ENCODE measurements at regions not wholly inside any gene's neighbourhood (a gene's known extent, or its start where the extent isn't known, plus 50 kb on each side); places are given as distances from the start of the nearest gene placed in this dataset.

DNA sequence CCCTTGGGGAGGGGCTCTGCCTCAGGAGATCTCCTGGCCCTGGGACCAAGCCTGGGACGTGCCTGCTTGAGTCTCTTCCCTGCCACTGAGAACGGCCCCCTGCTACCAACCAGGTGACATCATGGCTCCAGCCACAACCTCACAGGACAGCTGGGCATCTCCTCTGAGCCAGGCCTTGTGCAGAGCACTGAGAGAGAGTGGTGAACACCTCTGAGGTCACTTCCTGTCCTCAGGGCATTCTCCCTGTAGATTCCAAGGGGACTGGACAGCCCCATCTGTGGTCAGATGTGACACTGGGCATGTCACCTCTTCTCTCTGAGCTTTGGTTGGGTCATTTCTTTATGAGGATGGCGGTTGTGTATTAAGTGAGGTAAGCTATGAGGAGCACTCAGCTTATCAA, 172.0 kb downstream of the MELK start:
- Histone ChIP-seq H3K27ac (no peak overlapping the region), H3K4me3 (no peak overlapping the region), H3K36me3 (no peaks in the 10 kb centered on the region), H3K4me1 (peaks cover 0 to 2% (median 0%) of the 10 kb centered on the region in 4 donors), H3K27me3 (peaks cover 3 to 72% (median 4%) of the 10 kb centered on the region in 3 donors), H3K9me3 (no peaks in the 10 kb centered on the region)
- WGBS, 2 donors = 50 to 57% methylated on average over 3 of the region's 3 CpGs
- DNase-seq = no peak
- intact Hi-C loops (cut with DNase I) = no loop called here
- TF ChIP-seq POLR2AphosphoS5 (IDR thresholded peaks at IDR 0.05) = no peak
- no peak for TF ChIP-seq EP300 (IDR thresholded peaks at IDR 0.05)
- TF ChIP-seq POLR2A (IDR thresholded peaks at IDR 0.05) = no peak
- TF ChIP-seq, protein P1, sequence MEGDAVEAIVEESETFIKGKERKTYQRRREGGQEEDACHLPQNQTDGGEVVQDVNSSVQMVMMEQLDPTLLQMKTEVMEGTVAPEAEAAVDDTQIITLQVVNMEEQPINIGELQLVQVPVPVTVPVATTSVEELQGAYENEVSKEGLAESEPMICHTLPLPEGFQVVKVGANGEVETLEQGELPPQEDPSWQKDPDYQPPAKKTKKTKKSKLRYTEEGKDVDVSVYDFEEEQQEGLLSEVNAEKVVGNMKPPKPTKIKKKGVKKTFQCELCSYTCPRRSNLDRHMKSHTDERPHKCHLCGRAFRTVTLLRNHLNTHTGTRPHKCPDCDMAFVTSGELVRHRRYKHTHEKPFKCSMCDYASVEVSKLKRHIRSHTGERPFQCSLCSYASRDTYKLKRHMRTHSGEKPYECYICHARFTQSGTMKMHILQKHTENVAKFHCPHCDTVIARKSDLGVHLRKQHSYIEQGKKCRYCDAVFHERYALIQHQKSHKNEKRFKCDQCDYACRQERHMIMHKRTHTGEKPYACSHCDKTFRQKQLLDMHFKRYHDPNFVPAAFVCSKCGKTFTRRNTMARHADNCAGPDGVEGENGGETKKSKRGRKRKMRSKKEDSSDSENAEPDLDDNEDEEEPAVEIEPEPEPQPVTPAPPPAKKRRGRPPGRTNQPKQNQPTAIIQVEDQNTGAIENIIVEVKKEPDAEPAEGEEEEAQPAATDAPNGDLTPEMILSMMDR (IDR thresholded peaks at IDR 0.05) = no peak

DNA sequence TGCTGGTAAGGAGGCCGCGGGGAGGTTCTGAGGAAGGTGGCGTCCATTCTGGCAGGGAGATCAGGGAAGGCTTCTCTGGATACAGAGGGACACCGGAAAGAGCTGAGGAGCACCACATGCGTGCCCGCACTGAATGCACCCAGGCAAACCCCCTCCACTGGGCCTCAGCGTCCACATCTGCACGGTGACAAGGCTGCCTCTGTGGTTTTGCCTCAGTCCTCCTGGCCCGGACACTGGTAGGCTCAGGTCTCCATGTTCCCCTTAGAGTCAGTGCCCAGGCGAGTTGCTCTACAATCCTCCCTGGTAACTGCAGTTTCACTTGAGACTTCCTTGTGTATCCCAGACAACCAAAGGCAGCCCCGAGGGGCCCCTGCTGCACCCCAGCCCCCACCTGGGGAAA, 173.3 kb downstream of the MELK start:
- H3K27me3 ChIP-seq = peaks cover 0 to 59% (median 0%) of the 10 kb centered on the region in 3 donors
- no peaks in the 10 kb centered on the region for H3K9me3 ChIP-seq
- DNase-seq = no peak
- H3K36me3 ChIP-seq = no peaks in the 10 kb centered on the region
- no peak overlapping the region for H3K4me3 ChIP-seq
- no peak overlapping the region for H3K27ac ChIP-seq
- intact Hi-C loops (cut with DNase I) = no loop called here
- TF ChIP-seq POLR2A (IDR thresholded peaks at IDR 0.05) (no peak), EP300 (IDR thresholded peaks at IDR 0.05) (no peak), POLR2AphosphoS5 (IDR thresholded peaks at IDR 0.05) (no peak)
- TF ChIP-seq, protein P1 (IDR thresholded peaks at IDR 0.05) = no peak
- WGBS, 2 donors = 76 to 84% methylated on average over 11 of the region's 11 CpGs
- H3K4me1 ChIP-seq = no peaks in the 10 kb centered on the region

DNA sequence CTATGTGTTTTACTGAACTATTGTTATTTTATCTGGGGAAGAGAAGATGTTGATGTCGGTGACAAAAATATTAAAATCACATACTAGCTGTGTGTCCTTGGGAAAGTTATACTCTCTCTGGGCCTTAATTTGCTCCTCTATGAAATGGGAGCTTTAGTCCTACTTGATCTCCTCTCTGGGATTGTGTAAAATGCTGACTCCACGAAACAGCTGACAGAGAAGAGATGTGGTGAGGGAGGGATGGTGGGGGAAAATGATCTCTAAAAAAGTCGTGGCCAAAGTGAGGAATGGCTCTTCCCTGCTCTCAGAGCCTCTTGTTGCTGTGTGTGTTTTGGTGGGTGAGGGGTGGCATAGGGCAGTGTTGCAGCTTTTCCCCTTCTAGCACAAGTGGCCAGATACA, 173.7 kb downstream of the MELK start:
- Histone ChIP-seq H3K4me1 (no peaks in the 10 kb centered on the region), H3K4me3 (no peak overlapping the region), H3K36me3 (no peaks in the 10 kb centered on the region), H3K27me3 (peaks cover 0 to 55% (median 0%) of the 10 kb centered on the region in 3 donors), H3K27ac (no peak overlapping the region), H3K9me3 (no peaks in the 10 kb centered on the region)
- intact Hi-C loops (cut with DNase I) = no loop called here
- 50 to 62% methylated on average over 3 of the region's 3 CpGs for WGBS, 2 donors
- TF ChIP-seq EP300 (IDR thresholded peaks at IDR 0.05) (no peak), POLR2AphosphoS5 (IDR thresholded peaks at IDR 0.05) (no peak), POLR2A (IDR thresholded peaks at IDR 0.05) (no peak)
- TF ChIP-seq, protein P1 (IDR thresholded peaks at IDR 0.05) = no peak
- DNase-seq = no peak

DNA sequence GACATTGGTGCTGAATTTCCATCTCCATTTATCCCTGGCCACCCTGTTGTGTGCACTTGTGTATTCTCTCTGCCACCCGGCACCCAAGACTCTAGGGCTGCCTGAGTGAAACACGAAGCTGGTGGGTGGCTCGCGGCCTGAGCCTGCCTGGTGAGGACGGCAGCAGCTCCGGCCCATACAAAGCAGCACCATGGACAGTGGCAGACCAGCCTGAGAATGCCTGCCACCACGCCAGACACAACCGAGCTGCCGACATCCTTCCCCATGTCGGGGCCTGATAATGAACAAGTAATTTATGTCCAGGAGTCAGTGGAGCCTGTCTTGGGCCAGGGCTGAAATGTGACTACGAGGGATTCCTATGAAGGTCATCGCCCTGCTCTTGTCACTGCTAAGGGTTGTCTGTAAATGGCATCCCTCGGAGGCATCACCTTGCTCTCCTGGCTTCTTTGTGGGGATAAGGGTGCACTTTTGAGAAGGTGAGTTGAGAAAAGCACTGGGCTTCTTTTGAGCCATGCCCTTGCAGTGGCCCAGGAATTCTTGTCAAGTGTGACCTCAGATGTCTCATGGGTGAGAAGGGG, 175.7 kb downstream of the MELK start:
- Histone ChIP-seq H3K27ac (no peak overlapping the region), H3K4me1 (no peaks in the 10 kb centered on the region), H3K36me3 (no peaks in the 10 kb centered on the region), H3K9me3 (no peaks in the 10 kb centered on the region), H3K27me3 (peaks cover 0 to 38% (median 0%) of the 10 kb centered on the region in 3 donors), H3K4me3 (no peak overlapping the region)
- 20 to 21% methylated on average over 13 of the region's 13 CpGs for WGBS, 2 donors
- no peak for TF ChIP-seq EP300 (IDR thresholded peaks at IDR 0.05)
- no peak for TF ChIP-seq POLR2A (IDR thresholded peaks at IDR 0.05)
- TF ChIP-seq, protein P1 (IDR thresholded peaks at IDR 0.05) = no peak
- no peak for TF ChIP-seq POLR2AphosphoS5 (IDR thresholded peaks at IDR 0.05)
- intact Hi-C loops (cut with DNase I) = no loop called here
- no peak for DNase-seq

DNA sequence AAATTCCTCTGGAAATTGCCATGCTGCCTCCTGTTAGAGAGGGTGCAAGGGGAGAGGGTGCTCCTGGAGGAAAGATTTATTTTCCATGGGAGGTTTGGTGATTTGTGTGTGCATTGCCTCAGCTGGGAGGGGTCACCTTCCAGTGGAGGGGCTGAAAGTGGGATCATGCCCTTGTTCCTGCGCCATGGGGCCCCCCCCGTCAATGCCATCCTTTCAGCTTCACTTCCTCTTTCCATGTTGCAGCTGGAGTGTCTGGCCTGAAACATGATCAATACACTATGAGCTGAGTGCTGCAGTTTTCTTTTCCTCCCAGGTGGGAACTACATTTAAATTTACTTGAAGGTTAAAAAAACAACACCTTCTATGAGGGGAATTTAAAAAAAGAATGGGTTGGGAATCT, 176.8 kb downstream of the MELK start:
- no peaks in the 10 kb centered on the region for H3K36me3 ChIP-seq
- 45 to 73% methylated on average over 2 of the region's 2 CpGs for WGBS, 2 donors
- no peak for DNase-seq
- intact Hi-C loops (cut with DNase I) = no loop called here
- H3K4me3 ChIP-seq = no peak overlapping the region
- TF ChIP-seq EP300 (IDR thresholded peaks at IDR 0.05) = no peak
- TF ChIP-seq POLR2AphosphoS5 (IDR thresholded peaks at IDR 0.05) = no peak
- TF ChIP-seq POLR2A (IDR thresholded peaks at IDR 0.05) = no peak
- TF ChIP-seq, protein P1 (IDR thresholded peaks at IDR 0.05) = no peak
- peaks cover 0 to 35% (median 0%) of the 10 kb centered on the region in 3 donors for H3K27me3 ChIP-seq
- H3K27ac ChIP-seq = no peak overlapping the region
- no peaks in the 10 kb centered on the region for H3K9me3 ChIP-seq
- H3K4me1 ChIP-seq = no peaks in the 10 kb centered on the region
